Breast epithelium (tissue), 4 donors: ENCODE measurements at regions not wholly inside any gene's neighbourhood (a gene's known extent, or its start where the extent isn't known, plus 50 kb on each side); places are given as distances from the start of the nearest gene placed in this dataset.

Source experiments
- DNase-seq, 2 donors: peaks; one replicate each; pipeline ENCODE4 v3.0.0-alpha.2; 2019; ENCODE audit warnings: low spot score in 2 of 2
- H3K27ac ChIP-seq, 2 donors: fragments of 200-600 bp; sonication (generic) in 1 of 2; one replicate each; pipeline ENCODE4 v1.5.1; 2016 to 2019; ENCODE audit warnings: mild to moderate bottlenecking in 1 of 2
- H3K27me3 ChIP-seq, 2 donors: fragments of 200-600 bp; sonication (generic) in 1 of 2; one replicate each; pipeline versions ENCODE4 v1.5.1 to v1.6.0; 2017 to 2019; ENCODE audit warnings: control low read depth in 1 of 2, mild to moderate bottlenecking in 1 of 2
- H3K36me3 ChIP-seq: fragments of 200-600 bp; one replicate; pipeline ENCODE4 v1.5.1; 2019
- H3K4me1 ChIP-seq, 2 donors: fragments of 200-600 bp; sonication (generic); one replicate each; pipeline ENCODE4 v1.5.1; 2016 to 2019; ENCODE audit warnings: control low read depth in 1 of 2
- H3K4me3 ChIP-seq, 3 donors: fragments of 200-600 bp; sonication (generic); 1 replicate in 2 of 3; 2 replicates in 1 of 3; pipeline ENCODE4 v1.5.1; 2016 to 2019; ENCODE audit warnings: mild to moderate bottlenecking in 3 of 3, moderate library complexity in 2 of 3
- H3K9me3 ChIP-seq, 2 donors: fragments of 200-600 bp; sonication (generic) in 1 of 2; one replicate each; pipeline ENCODE4 v1.5.1; 2016 to 2019; ENCODE audit warnings: control low read depth in 1 of 2
- CTCF ChIP-seq, 3 donors: fragments of 450-650 bp; IDR thresholded peaks; one replicate each; pipeline ENCODE4 v1.5.1; 2016 to 2017; ENCODE audit warnings: antibody characterized with exemption in 3 of 3, mild to moderate bottlenecking in 3 of 3, moderate library complexity in 3 of 3
- POLR2A ChIP-seq: fragments of 450-650 bp; IDR thresholded peaks from one replicate; pipeline ENCODE4 v1.6.1; 2016; ENCODE audit warnings: antibody characterized with exemption, mild to moderate bottlenecking, moderate library complexity
- POLR2AphosphoS5 ChIP-seq, 3 donors: sonication (generic); formaldehyde crosslinking; IDR thresholded peaks; one replicate each; pipeline ENCODE4 v1.6.1; 2017; ENCODE audit warnings: antibody characterized with exemption in 3 of 3
- intact Hi-C: fragments of 100-400 bp; cut with DNase I; formaldehyde crosslinking; loops from one replicate; pipeline ENCODE4 v1.15.1; 2023; ENCODE audit warnings: low total_unique reads

- Histone ChIP-seq H3K4me3 (no peak overlapping the region), H3K27me3 (peaks cover 0 to 33% of the 10 kb centered on the region in 2 donors), H3K4me1 (no peaks in the 10 kb centered on the region), H3K36me3 (no peaks in the 10 kb centered on the region), H3K9me3 (no peaks in the 10 kb centered on the region), H3K27ac (no peak overlapping the region)
- TF ChIP-seq POLR2A = no peak
- TF ChIP-seq POLR2AphosphoS5 (IDR thresholded peaks at IDR 0.05) = no peak
- no peak for TF ChIP-seq CTCF (IDR thresholded peaks at IDR 0.05)
- intact Hi-C loops = loop anchor here (1.0 kb wide), 1 partner anchor 24 kb away; no protein-coding TSS in a partner anchor
- no peak for DNase-seq
These were observed 98.5 kb upstream of the SOX1 start for GRCh38 chr13:111968336-111969010.

- intact Hi-C loops = loop anchor here (1.0 kb wide), 1 partner anchor 25 kb away; no protein-coding TSS in a partner anchor
- H3K4me3 ChIP-seq = no peak overlapping the region
- H3K27me3 ChIP-seq = peaks cover 0 to 37% of the 10 kb centered on the region in 2 donors
- no peak overlapping the region for H3K27ac ChIP-seq
- H3K9me3 ChIP-seq = no peaks in the 10 kb centered on the region
- DNase-seq = no peak
- H3K4me1 ChIP-seq = no peaks in the 10 kb centered on the region
- no peaks in the 10 kb centered on the region for H3K36me3 ChIP-seq
- TF ChIP-seq POLR2AphosphoS5 (IDR thresholded peaks at IDR 0.05) = no peak
- TF ChIP-seq CTCF (IDR thresholded peaks at IDR 0.05) = no peak
- TF ChIP-seq POLR2A = no peak
These were observed 97.3 kb upstream of the SOX1 start for GRCh38 chr13:111969551-111970135.

- Histone ChIP-seq H3K9me3 (no peaks in the 10 kb centered on the region), H3K36me3 (no peaks in the 10 kb centered on the region), H3K27me3 (peaks cover 0 to 37% of the 10 kb centered on the region in 2 donors), H3K4me3 (no peak overlapping the region), H3K27ac (no peak overlapping the region), H3K4me1 (no peaks in the 10 kb centered on the region)
- no peak for DNase-seq
- intact Hi-C loops = no loop called here
- TF ChIP-seq POLR2AphosphoS5 (IDR thresholded peaks at IDR 0.05) = no peak
- no peak for TF ChIP-seq CTCF (IDR thresholded peaks at IDR 0.05)
- no peak for TF ChIP-seq POLR2A
These were observed 96.3 kb upstream of the SOX1 start for GRCh38 chr13:111970494-111971141.

- no peaks in the 10 kb centered on the region for H3K9me3 ChIP-seq
- peaks cover 0 to 46% of the 10 kb centered on the region in 2 donors for H3K27me3 ChIP-seq
- no peaks in the 10 kb centered on the region for H3K4me1 ChIP-seq
- no peak overlapping the region for H3K27ac ChIP-seq
- no peak for TF ChIP-seq CTCF (IDR thresholded peaks at IDR 0.05)
- intact Hi-C loops = no loop called here
- H3K36me3 ChIP-seq = no peaks in the 10 kb centered on the region
- no peak overlapping the region for H3K4me3 ChIP-seq
- no peak for DNase-seq
These were observed 94.8 kb upstream of the SOX1 start for GRCh38 chr13:111971891-111972780.
